ENCODE measurements at regions not wholly inside any gene's neighbourhood (a gene's known extent, or its start where the extent isn't known, plus 50 kb on each side); places are given as distances from the start of the nearest gene placed in this dataset.

DNA sequence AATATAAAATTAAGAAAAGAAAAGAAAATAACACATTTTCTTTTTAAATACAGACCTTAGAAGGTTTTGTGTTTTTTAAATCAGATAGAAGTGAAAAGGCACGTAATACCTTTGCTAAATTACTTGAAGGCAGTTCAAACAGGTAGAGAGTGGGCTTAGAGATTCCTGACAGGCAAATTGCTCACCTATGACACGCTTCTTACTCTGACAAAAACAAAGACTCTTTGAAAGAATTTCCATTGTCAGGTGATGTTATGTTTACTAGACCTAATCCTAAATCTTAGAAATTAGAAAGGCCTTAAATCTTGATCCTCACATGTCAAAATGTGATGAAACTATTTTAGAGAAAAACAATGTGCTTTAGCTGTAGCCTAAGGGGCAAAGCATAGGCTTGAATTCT is 522.9 kb downstream of the SOX11 start:
- CTCF ChIA-PET, result no interaction called here
- TF ChIP-seq, protein P1, sequence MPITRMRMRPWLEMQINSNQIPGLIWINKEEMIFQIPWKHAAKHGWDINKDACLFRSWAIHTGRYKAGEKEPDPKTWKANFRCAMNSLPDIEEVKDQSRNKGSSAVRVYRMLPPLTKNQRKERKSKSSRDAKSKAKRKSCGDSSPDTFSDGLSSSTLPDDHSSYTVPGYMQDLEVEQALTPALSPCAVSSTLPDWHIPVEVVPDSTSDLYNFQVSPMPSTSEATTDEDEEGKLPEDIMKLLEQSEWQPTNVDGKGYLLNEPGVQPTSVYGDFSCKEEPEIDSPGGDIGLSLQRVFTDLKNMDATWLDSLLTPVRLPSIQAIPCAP (CRISPR knock-in tag; IDR thresholded peaks at IDR 0.05), result no peak
- TF ChIP-seq, protein P2, sequence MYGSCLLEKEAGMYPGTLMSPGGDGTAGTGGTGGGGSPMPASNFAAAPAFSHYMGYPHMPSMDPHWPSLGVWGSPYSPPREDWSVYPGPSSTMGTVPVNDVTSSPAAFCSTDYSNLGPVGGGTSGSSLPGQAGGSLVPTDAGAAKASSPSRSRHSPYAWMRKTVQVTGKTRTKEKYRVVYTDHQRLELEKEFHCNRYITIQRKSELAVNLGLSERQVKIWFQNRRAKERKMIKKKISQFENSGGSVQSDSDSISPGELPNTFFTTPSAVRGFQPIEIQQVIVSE (CRISPR knock-in tag; IDR thresholded peaks at IDR 0.05; ENCODE audit: borderline replicate concordance), result no peak
- TF ChIP-seq, protein P3, sequence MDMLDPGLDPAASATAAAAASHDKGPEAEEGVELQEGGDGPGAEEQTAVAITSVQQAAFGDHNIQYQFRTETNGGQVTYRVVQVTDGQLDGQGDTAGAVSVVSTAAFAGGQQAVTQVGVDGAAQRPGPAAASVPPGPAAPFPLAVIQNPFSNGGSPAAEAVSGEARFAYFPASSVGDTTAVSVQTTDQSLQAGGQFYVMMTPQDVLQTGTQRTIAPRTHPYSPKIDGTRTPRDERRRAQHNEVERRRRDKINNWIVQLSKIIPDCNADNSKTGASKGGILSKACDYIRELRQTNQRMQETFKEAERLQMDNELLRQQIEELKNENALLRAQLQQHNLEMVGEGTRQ (CRISPR knock-in tag; IDR thresholded peaks at IDR 0.05), result no peak
- Mint-ChIP-seq H3K27ac (no peak overlapping the region), H3K4me1 (no peaks in the 10 kb centered on the region), H3K4me3 (no peak overlapping the region), H3K36me3 (peaks cover 72% of the 10 kb centered on the region), H3K27me3 (ENCODE audit: low read depth) (no peaks in the 10 kb centered on the region; the same call in 1 of the 2 replicates), H3K9me3 (peaks cover 82% of the 10 kb centered on the region)
- POLR2A ChIA-PET, result no interaction called here
- DNase-seq (ENCODE audit: low spot score) (no peak), ATAC-seq (no peak)

DNA sequence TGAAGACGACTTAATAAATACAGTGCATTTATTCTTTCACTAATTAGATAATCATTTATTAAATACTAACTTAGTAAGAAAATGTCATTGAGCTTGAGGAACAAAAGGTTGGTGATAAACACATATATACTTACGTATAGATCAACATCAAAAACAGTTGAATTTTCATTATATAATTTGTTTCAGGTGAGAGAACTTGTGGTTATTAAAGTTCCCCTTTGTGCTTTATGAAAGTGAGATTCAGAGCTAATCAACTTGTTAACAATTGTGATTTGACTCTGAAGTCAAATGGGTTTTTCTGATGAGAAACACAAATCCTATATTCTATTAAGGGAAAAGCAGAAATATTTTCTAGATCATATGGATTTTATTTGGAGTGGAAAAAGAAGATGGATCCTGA is 524.0 kb downstream of the SOX11 start:
- Mint-ChIP-seq H3K27ac (no peak overlapping the region), H3K4me3 (no peak overlapping the region), H3K4me1 (no peaks in the 10 kb centered on the region), H3K36me3 (peaks cover 76% of the 10 kb centered on the region), H3K27me3 (ENCODE audit: low read depth) (no peaks in the 10 kb centered on the region; the same call in 1 of the 2 replicates), H3K9me3 (peaks cover 82% of the 10 kb centered on the region)
- ChIA-PET CTCF (no interaction called here), POLR2A (no interaction called here)
- DNase-seq (ENCODE audit: low spot score) (no peak), ATAC-seq (no peak)
- no peak for TF ChIP-seq ZNF121 (CRISPR knock-in tag; IDR thresholded peaks at IDR 0.05)
- TF ChIP-seq, protein P4, sequence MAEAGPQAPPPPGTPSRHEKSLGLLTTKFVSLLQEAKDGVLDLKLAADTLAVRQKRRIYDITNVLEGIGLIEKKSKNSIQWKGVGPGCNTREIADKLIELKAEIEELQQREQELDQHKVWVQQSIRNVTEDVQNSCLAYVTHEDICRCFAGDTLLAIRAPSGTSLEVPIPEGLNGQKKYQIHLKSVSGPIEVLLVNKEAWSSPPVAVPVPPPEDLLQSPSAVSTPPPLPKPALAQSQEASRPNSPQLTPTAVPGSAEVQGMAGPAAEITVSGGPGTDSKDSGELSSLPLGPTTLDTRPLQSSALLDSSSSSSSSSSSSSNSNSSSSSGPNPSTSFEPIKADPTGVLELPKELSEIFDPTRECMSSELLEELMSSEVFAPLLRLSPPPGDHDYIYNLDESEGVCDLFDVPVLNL (CRISPR knock-in tag; IDR thresholded peaks at IDR 0.05; ENCODE audit: borderline replicate concordance, low read depth), result no peak
- TF ChIP-seq, protein P2 (CRISPR knock-in tag; IDR thresholded peaks at IDR 0.05; ENCODE audit: borderline replicate concordance), result no peak
- no peak for TF ChIP-seq CREB1 (CRISPR knock-in tag; IDR thresholded peaks at IDR 0.05)
- no peak for TF ChIP-seq NFATC4 (CRISPR knock-in tag; IDR thresholded peaks at IDR 0.05)
- TF ChIP-seq GRHL2 (CRISPR knock-in tag; IDR thresholded peaks at IDR 0.05; ENCODE audit: insufficient replicate concordance, severe bottlenecking), result no peak
- TF ChIP-seq ZNF263 (CRISPR knock-in tag; IDR thresholded peaks at IDR 0.05; ENCODE audit: low read depth), result no peak
- no peak for TF ChIP-seq SOX15 (CRISPR knock-in tag; IDR thresholded peaks at IDR 0.05)
- no peak for TF ChIP-seq RELA (CRISPR knock-in tag; IDR thresholded peaks at IDR 0.05; ENCODE audit: borderline replicate concordance)
- TF ChIP-seq ZNF671 (CRISPR knock-in tag; IDR thresholded peaks at IDR 0.05), result no peak
- TF ChIP-seq, protein P5, sequence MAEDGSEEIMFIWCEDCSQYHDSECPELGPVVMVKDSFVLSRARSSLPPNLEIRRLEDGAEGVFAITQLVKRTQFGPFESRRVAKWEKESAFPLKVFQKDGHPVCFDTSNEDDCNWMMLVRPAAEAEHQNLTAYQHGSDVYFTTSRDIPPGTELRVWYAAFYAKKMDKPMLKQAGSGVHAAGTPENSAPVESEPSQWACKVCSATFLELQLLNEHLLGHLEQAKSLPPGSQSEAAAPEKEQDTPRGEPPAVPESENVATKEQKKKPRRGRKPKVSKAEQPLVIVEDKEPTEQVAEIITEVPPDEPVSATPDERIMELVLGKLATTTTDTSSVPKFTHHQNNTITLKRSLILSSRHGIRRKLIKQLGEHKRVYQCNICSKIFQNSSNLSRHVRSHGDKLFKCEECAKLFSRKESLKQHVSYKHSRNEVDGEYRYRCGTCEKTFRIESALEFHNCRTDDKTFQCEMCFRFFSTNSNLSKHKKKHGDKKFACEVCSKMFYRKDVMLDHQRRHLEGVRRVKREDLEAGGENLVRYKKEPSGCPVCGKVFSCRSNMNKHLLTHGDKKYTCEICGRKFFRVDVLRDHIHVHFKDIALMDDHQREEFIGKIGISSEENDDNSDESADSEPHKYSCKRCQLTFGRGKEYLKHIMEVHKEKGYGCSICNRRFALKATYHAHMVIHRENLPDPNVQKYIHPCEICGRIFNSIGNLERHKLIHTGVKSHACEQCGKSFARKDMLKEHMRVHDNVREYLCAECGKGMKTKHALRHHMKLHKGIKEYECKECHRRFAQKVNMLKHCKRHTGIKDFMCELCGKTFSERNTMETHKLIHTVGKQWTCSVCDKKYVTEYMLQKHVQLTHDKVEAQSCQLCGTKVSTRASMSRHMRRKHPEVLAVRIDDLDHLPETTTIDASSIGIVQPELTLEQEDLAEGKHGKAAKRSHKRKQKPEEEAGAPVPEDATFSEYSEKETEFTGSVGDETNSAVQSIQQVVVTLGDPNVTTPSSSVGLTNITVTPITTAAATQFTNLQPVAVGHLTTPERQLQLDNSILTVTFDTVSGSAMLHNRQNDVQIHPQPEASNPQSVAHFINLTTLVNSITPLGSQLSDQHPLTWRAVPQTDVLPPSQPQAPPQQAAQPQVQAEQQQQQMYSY (CRISPR knock-in tag; IDR thresholded peaks at IDR 0.05), result no peak
- TF ChIP-seq JUN (CRISPR knock-in tag; IDR thresholded peaks at IDR 0.05), result no peak
- no peak for TF ChIP-seq ZNF396 (CRISPR knock-in tag; IDR thresholded peaks at IDR 0.05; ENCODE audit: borderline replicate concordance)
- TF ChIP-seq SMAD3 (CRISPR knock-in tag; IDR thresholded peaks at IDR 0.05; ENCODE audit: borderline replicate concordance), result no peak
- TF ChIP-seq, protein P6, sequence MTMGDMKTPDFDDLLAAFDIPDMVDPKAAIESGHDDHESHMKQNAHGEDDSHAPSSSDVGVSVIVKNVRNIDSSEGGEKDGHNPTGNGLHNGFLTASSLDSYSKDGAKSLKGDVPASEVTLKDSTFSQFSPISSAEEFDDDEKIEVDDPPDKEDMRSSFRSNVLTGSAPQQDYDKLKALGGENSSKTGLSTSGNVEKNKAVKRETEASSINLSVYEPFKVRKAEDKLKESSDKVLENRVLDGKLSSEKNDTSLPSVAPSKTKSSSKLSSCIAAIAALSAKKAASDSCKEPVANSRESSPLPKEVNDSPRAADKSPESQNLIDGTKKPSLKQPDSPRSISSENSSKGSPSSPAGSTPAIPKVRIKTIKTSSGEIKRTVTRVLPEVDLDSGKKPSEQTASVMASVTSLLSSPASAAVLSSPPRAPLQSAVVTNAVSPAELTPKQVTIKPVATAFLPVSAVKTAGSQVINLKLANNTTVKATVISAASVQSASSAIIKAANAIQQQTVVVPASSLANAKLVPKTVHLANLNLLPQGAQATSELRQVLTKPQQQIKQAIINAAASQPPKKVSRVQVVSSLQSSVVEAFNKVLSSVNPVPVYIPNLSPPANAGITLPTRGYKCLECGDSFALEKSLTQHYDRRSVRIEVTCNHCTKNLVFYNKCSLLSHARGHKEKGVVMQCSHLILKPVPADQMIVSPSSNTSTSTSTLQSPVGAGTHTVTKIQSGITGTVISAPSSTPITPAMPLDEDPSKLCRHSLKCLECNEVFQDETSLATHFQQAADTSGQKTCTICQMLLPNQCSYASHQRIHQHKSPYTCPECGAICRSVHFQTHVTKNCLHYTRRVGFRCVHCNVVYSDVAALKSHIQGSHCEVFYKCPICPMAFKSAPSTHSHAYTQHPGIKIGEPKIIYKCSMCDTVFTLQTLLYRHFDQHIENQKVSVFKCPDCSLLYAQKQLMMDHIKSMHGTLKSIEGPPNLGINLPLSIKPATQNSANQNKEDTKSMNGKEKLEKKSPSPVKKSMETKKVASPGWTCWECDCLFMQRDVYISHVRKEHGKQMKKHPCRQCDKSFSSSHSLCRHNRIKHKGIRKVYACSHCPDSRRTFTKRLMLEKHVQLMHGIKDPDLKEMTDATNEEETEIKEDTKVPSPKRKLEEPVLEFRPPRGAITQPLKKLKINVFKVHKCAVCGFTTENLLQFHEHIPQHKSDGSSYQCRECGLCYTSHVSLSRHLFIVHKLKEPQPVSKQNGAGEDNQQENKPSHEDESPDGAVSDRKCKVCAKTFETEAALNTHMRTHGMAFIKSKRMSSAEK (CRISPR knock-in tag; IDR thresholded peaks at IDR 0.05; ENCODE audit: borderline replicate concordance), result no peak

Data from WTC11 (cell line).